NCI-H748 (cell line): ENCODE measurements at regions not wholly inside any gene's neighbourhood (a gene's known extent, or its start where the extent isn't known, plus 50 kb on each side); places are given as distances from the start of the nearest gene placed in this dataset.

ENCODE experiments used
- DNase-seq: peaks from one replicate; lab custom pipeline; 2025; ENCODE audit not compliant: unreplicated experiment; lab: John Stamatoyannopoulos, UW

DNA sequence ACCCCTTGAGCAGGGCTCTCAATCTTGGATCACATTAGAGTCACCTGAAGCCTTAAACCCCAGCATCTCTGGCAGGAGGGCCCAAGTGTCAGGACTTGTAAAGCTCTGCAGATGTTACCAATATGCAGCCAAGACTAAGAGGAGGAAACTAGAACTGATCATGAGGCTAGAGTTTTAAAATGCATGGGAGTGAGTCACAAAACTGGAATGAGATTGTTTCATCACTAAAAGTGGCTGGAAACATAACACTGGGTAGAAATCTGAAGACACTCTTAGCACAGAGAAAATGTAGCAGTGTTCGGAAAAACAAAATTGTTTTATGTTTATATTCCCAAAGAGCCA is 63.3 kb upstream of the GHITM start:
- DNase-seq, result no peak

DNA sequence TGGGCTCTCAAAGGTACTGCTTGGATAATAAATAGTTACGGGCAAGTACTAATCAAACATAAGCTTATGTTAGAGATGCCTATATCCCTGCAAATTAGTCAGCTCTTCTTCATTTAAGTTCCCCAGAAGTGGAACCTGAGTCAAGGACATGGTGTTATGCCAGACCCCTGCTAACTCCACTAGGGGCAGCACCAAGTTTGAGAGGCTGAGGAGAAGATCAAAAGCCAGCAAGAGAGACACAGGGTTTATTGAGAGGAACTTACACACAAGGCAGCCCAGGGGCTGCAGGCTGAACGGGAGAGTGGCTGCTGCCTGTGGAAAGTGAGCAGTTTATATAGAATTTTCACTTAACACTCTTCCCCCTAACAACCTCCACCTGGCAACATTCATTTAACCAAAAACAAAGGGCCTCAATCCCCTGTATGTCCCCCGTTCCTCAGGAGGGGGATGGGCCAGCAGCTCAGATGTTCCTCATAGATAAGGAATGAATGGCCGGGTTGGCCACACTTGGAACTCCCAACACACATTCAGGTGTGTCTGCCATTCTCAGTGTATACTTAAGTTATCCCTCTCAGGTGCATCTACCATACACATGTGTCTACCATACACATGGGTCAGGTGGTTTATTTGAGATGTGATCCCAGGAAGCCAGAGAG is 62.6 kb upstream of the GHITM start:
- DNase-seq, result no peak

DNA sequence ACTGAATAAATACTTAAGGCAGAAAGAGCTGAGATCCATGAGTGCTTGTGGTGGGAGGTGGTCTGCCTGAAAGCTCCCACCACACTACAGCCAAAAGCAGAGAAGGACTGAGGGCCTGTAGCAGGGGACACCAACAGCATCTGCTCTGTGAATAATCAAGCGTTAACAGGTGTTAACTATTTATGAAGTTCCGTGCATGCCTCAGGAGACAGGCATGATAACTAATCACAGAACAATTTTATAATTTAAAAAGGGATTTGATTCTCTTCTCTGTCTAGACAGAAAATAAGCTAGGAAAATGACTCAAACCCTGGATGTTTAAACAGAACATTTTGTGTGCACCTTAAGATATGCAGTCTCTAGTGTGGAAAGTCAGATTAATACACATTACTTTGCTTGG is 61.5 kb upstream of the GHITM start:
- DNase-seq, result no peak

DNA sequence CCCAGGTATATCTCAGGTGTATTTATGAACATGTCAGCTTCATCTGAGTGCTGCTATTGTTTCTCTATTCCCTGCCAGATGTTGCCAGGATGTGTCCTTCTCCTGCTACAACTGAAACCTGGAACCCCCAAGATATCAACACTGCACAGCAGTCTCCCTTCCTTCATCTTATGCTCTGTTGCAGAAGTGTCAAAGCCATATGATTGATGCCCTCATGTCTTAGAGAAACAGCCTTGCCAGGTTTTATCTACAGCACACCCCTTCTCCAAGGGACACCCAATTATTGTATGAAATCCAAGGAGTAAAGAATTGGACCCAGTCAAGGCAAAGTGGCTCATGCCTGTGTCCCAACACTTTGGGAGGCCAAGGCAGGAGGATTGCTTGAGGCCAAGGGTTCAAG is 60.5 kb upstream of the GHITM start:
- DNase-seq, result no peak

DNA sequence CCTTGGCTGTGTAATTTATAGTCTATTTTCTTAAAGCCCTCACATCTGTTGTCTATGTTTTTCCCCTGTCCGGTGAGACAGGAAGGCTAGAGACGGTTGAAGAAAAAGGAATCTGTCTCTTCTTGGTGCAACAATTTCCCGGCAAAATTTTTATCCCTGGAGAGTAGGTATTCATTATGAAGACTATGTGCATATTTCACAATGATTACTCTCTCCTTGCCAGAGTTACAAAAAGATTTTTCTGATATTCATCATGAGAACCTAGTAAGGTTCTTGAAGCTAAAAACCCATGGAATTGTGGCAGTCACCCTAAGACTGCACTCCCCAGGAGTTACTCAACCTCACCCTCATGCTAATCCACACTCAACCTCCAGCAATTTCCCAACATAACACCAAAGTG is 55.0 kb upstream of the GHITM start:
- no peak for DNase-seq

DNA sequence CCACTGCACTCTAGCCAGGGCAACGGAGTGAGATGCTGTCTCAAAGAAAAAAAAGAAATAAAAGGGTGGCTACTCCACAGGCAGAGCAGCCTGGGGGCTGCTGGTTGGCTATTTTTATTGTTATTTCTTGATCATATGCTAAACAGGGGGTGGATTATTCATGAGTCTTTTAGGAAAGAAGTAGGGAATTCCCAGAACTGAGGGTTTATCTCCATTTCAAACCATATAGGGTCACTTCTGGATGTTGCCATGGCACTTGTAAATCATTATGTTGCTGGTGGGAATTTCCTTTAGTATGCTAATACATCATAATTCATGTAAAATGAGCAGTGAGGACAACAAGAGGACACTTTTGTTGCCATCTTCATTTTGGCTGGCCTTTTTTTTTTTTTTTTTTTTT is 52.1 kb upstream of the GHITM start:
- DNase-seq, result no peak

DNA sequence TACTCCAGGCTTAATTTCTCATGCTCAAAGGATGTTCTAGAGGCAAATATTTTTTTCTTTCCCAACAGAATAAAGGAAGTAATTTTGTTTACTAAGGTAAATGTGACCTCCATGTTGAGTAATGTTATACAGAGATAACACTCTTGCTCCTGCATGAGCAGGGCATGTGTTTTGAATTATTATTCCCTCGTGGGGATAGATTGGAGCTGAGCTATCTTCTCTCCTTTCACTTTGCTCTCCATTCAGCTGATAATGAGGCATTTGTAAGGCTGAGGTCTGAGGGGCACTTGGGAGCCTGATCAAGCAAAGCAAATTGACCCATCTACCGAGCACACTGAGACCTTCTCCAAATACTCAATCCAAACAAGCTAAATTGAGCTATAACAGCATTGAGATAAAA is 50.7 kb upstream of the GHITM start:
- DNase-seq, result peak; percentile 83

DNA sequence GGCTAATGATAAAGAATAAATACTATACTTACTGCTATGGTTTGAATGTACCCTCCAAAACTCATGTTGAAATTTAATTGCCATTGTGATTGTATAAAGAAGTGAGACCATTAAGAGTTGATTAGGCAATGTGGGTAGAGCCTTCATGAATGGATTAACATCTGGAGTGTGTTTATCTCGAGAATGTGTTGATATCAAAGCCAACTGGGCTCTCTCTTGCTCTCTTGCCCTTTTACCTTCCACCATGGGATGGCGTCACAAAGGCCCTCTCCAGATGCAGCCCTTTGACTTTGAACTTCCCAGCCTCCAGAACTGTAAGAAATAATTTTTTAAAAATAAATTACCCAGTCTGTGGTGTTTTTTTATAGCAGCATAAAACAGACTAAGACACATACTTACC is 50.1 kb upstream of the GHITM start:
- DNase-seq, result peak; percentile 78
